Ovary (tissue), 3 donors: ENCODE measurements at regions not wholly inside any gene's neighbourhood (a gene's known extent, or its start where the extent isn't known, plus 50 kb on each side); places are given as distances from the start of the nearest gene placed in this dataset.

Source experiments
- POLR2A ChIP-seq: fragments of 450-650 bp; IDR thresholded peaks from one replicate; pipeline ENCODE4 v1.6.1; 2017; ENCODE audit warnings: antibody characterized with exemption, mild to moderate bottlenecking, moderate library complexity
- TF ChIP-seq, protein P1 (sequence below), 3 donors: fragments of 450-650 bp in 2 of 3; fragments of 200-600 bp in 1 of 3; IDR thresholded peaks; one replicate each; pipeline versions ENCODE4 v1.5.1 to v1.8.0; 2016 to 2022; ENCODE audit warnings: antibody characterized with exemption in 3 of 3, mild to moderate bottlenecking in 1 of 3
- donor health status: DM: no; HTN: no; CAD: no.

DNA sequence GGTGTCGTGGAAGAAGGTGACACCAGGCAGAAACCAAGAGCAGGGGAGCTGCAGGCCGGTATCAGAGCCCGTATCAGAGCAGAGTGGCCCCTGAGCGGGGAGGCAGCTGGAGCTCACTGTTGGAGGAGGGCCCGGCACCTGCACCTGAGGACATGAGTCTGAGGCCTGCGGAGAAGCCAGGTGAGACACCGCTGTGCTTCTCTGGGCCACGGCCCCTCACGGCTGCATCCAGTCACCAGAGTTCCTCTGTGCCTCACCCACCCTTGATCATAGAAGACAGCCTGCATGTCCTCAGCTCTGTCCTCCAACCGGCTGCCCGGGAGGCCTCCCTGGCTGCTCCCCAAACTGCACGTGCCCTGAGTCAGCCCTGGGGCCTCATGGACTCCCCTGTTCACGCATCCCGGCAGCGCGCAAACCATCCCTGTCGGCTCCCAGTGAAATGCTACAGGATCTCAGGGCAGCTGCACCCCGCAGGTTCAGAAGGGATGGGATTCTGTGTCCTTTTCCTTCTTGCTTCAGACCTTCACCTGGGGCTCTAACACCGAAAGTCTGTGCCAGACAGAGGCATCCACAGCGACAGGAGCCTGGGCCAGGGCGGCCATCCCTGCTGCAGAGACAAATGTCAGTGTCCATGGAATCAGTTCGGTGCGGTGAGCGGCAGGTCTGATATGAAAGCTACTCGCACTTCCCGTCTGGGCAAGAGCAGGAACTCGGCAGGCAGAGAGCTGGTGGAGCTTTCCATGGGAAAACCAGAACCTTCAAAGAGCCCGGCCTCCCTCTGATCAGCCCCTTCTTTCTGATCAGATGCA is 111.9 kb upstream of the FAM20C start:
- TF ChIP-seq, protein P1, sequence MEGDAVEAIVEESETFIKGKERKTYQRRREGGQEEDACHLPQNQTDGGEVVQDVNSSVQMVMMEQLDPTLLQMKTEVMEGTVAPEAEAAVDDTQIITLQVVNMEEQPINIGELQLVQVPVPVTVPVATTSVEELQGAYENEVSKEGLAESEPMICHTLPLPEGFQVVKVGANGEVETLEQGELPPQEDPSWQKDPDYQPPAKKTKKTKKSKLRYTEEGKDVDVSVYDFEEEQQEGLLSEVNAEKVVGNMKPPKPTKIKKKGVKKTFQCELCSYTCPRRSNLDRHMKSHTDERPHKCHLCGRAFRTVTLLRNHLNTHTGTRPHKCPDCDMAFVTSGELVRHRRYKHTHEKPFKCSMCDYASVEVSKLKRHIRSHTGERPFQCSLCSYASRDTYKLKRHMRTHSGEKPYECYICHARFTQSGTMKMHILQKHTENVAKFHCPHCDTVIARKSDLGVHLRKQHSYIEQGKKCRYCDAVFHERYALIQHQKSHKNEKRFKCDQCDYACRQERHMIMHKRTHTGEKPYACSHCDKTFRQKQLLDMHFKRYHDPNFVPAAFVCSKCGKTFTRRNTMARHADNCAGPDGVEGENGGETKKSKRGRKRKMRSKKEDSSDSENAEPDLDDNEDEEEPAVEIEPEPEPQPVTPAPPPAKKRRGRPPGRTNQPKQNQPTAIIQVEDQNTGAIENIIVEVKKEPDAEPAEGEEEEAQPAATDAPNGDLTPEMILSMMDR (IDR thresholded peaks at IDR 0.05): no peak
- no peak for TF ChIP-seq POLR2A
